HEK293 (cell line): ENCODE measurements at regions not wholly inside any gene's neighbourhood (a gene's known extent, or its start where the extent isn't known, plus 50 kb on each side); places are given as distances from the start of the nearest gene placed in this dataset.

Experiments
- CTCF ChIA-PET: fragments of 350-600 bp; formaldehyde crosslinking; extraction: SDS; loops from one replicate; lab custom pipeline; 2021; ENCODE audit warnings: antibody characterized with exemption; lab: Yijun Ruan, JAX
- POLR2A ChIA-PET: fragments of 300-600 bp; formaldehyde crosslinking; extraction: SDS; loops from one replicate; lab custom pipeline; 2020; ENCODE audit warnings: antibody characterized with exemption, inconsistent platforms; lab: Yijun Ruan, JAX
- H3K27ac ChIP-seq: fragments of 200-500 bp; sonication (Bioruptor generic); 2 replicates; pipeline ENCODE4 v1.5.1; 2014; ENCODE audit warnings: low read depth, low read length, control low read depth, inconsistent platforms; ENCODE audit errors: extremely low read depth
- H3K36me3 ChIP-seq, 2 experiments: fragments of 200-500 bp in 1 of 2; sonication (Bioruptor generic) in 1 of 2; 1 replicate in 1 of 2; 2 replicates in 1 of 2; pipeline ENCODE4 v1.5.1; 2014 to 2017; ENCODE audit warnings: inconsistent platforms in 2 of 2, low read length in 2 of 2; ENCODE audit not compliant: control insufficient read depth in 2 of 2, insufficient read depth in 1 of 2
- H3K4me1 ChIP-seq: fragments of 200-500 bp; sonication (Bioruptor generic); 2 replicates; pipeline ENCODE4 v1.5.1; 2014; ENCODE audit warnings: mild to moderate bottlenecking, low read length, inconsistent platforms; ENCODE audit not compliant: control insufficient read depth, insufficient read depth
- H3K4me3 ChIP-seq: 2 replicates; pipeline ENCODE4 v1.5.1; 2011; ENCODE audit warnings: low read depth, mild to moderate bottlenecking, control low read depth, low read length, moderate library complexity
- H3K9me3 ChIP-seq: fragments of 200-500 bp; sonication (Bioruptor generic); 2 replicates; pipeline ENCODE4 v1.5.1; 2014; ENCODE audit warnings: low read depth, low read length, inconsistent platforms; ENCODE audit not compliant: control insufficient read depth, insufficient read depth
- EGR2 ChIP-seq: fragments of 450-650 bp; formaldehyde crosslinking; IDR thresholded peaks from 2 replicates; pipeline ENCODE4 v1.5.1; 2016; ENCODE audit warnings: low read depth, missing biosample characterization, missing genetic modification characterization
- GLI2 ChIP-seq: fragments of 450-650 bp; formaldehyde crosslinking; IDR thresholded peaks from 2 replicates; pipeline ENCODE4; 2017; ENCODE audit warnings: missing biosample characterization, missing genetic modification characterization, low read depth, borderline replicate concordance
- GLI4 ChIP-seq: fragments of 450-650 bp; formaldehyde crosslinking; IDR thresholded peaks from 2 replicates; pipeline ENCODE4 v1.5.1; 2016; ENCODE audit warnings: missing biosample characterization, missing genetic modification characterization
- PRDM1 ChIP-seq: fragments of 450-650 bp; formaldehyde crosslinking; IDR thresholded peaks from 2 replicates; pipeline ENCODE4; 2016; ENCODE audit warnings: missing biosample characterization, missing genetic modification characterization
- SCRT2 ChIP-seq: fragments of 450-650 bp; formaldehyde crosslinking; IDR thresholded peaks from 2 replicates; pipeline ENCODE4 v1.5.1; 2016; ENCODE audit warnings: missing biosample characterization, missing genetic modification characterization
- WT1 ChIP-seq: fragments of 450-650 bp; formaldehyde crosslinking; IDR thresholded peaks from 2 replicates; pipeline ENCODE4 v1.5.1; 2016; ENCODE audit warnings: missing biosample characterization, missing genetic modification characterization
- ZNF654 ChIP-seq: fragments of 450-650 bp; formaldehyde crosslinking; IDR thresholded peaks from 2 replicates; pipeline ENCODE4 v1.5.1; 2016; ENCODE audit warnings: low read depth, missing biosample characterization, missing genetic modification characterization
- ZNF660 ChIP-seq: fragments of 450-650 bp; IDR thresholded peaks from 2 replicates; pipeline ENCODE4 v1.5.1; 2018; ENCODE audit warnings: missing biosample characterization, mild to moderate bottlenecking, missing genetic modification characterization
- ZNF768 ChIP-seq: fragments of 450-650 bp; formaldehyde crosslinking; IDR thresholded peaks from 2 replicates; pipeline ENCODE4 v1.5.1; 2018; ENCODE audit warnings: missing biosample characterization, mild to moderate bottlenecking, missing genetic modification characterization
- TF ChIP-seq, protein P1 (sequence below): fragments of 450-650 bp; formaldehyde crosslinking; IDR thresholded peaks from 2 replicates; pipeline ENCODE4 v1.5.1; 2016; ENCODE audit warnings: missing biosample characterization, missing genetic modification characterization, borderline replicate concordance
- TF ChIP-seq, protein P2 (sequence below): fragments of 450-650 bp; formaldehyde crosslinking; IDR thresholded peaks from 2 replicates; pipeline ENCODE4 v1.5.1; 2017; ENCODE audit warnings: missing biosample characterization, missing genetic modification characterization
- TF ChIP-seq, protein P3 (sequence below): fragments of 450-650 bp; formaldehyde crosslinking; IDR thresholded peaks from 2 replicates; pipeline ENCODE4 v1.5.1; 2016; ENCODE audit warnings: missing biosample characterization, missing genetic modification characterization, low read depth
- TF ChIP-seq, protein P4 (sequence below): fragments of 450-650 bp; formaldehyde crosslinking; IDR thresholded peaks from 2 replicates; pipeline ENCODE4 v1.5.1; 2016; ENCODE audit warnings: missing biosample characterization, missing genetic modification characterization

DNA sequence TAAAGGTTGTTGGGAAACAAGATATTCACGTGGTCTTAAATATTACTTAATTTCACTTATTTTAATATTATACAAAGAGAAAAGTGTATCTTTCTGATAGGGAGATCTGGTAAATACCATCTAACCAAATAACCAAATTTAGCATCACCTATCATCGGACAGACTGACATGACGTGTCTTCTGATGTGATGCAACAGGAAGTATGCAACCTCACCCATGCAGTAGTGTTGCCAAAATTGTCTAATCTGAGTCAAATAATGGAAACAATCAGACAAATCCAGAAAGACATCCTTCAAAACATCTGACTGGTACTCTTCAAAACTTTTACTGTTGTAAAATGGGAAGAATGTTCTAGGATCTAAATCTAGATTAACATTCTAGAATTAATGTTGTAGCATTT, 148.0 kb downstream of the FGF1 start:
- no peaks in the 10 kb centered on the region for H3K36me3 ChIP-seq
- CTCF ChIA-PET = no interaction called here
- H3K4me3 ChIP-seq = no peak overlapping the region
- no peak for TF ChIP-seq GLI4 (tag by site-specific recombination)
- TF ChIP-seq ZNF660 = no peak
- TF ChIP-seq EGR2 (tag by site-specific recombination) = no peak
- TF ChIP-seq WT1 (tag by site-specific recombination) = no peak
- TF ChIP-seq PRDM1 = no peak
- TF ChIP-seq, all 188 proteins: peak for 0
- POLR2A ChIA-PET = no interaction called here
- Histone ChIP-seq H3K4me1 (no peaks in the 10 kb centered on the region), H3K9me3 (no peaks in the 10 kb centered on the region; the same call in 1 of the 2 replicates), H3K27ac (no peak overlapping the region)

DNA sequence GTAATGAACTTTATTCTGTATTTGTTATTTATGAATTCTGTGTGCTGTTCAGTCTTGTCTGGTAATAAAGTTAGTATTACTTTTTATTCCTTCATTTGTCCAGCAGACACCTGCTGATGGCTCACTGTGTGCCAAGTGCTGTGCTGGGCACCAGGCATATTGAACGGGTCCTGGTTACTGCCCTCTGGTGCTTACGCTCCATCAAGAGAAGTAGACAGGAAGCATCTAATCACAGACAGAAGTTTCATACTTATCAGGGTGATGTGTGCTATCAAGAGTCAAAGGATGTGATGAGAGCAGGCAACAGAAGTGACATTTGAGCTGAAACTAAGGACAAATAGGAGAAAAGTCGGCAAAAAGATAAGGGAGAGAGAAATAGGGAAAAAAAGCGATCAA, 153.1 kb downstream of the FGF1 start:
- no peaks in the 10 kb centered on the region for H3K4me1 ChIP-seq
- no peaks in the 10 kb centered on the region for H3K36me3 ChIP-seq
- H3K4me3 ChIP-seq = no peak overlapping the region
- no peak overlapping the region for H3K27ac ChIP-seq
- CTCF ChIA-PET = no interaction called here
- TF ChIP-seq, protein P1, sequence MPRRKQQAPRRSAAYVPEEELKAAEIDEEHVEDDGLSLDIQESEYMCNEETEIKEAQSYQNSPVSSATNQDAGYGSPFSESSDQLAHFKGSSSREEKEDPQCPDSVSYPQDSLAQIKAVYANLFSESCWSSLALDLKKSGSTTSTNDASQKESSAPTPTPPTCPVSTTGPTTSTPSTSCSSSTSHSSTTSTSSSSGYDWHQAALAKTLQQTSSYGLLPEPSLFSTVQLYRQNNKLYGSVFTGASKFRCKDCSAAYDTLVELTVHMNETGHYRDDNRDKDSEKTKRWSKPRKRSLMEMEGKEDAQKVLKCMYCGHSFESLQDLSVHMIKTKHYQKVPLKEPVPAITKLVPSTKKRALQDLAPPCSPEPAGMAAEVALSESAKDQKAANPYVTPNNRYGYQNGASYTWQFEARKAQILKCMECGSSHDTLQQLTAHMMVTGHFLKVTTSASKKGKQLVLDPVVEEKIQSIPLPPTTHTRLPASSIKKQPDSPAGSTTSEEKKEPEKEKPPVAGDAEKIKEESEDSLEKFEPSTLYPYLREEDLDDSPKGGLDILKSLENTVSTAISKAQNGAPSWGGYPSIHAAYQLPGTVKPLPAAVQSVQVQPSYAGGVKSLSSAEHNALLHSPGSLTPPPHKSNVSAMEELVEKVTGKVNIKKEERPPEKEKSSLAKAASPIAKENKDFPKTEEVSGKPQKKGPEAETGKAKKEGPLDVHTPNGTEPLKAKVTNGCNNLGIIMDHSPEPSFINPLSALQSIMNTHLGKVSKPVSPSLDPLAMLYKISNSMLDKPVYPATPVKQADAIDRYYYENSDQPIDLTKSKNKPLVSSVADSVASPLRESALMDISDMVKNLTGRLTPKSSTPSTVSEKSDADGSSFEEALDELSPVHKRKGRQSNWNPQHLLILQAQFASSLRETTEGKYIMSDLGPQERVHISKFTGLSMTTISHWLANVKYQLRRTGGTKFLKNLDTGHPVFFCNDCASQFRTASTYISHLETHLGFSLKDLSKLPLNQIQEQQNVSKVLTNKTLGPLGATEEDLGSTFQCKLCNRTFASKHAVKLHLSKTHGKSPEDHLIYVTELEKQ (tag by site-specific recombination) = no peak
- TF ChIP-seq SCRT2 (no peak), GLI2 (tag by site-specific recombination) (no peak), ZNF768 (no peak), ZNF654 (tag by site-specific recombination) (no peak)
- TF ChIP-seq, protein P2, sequence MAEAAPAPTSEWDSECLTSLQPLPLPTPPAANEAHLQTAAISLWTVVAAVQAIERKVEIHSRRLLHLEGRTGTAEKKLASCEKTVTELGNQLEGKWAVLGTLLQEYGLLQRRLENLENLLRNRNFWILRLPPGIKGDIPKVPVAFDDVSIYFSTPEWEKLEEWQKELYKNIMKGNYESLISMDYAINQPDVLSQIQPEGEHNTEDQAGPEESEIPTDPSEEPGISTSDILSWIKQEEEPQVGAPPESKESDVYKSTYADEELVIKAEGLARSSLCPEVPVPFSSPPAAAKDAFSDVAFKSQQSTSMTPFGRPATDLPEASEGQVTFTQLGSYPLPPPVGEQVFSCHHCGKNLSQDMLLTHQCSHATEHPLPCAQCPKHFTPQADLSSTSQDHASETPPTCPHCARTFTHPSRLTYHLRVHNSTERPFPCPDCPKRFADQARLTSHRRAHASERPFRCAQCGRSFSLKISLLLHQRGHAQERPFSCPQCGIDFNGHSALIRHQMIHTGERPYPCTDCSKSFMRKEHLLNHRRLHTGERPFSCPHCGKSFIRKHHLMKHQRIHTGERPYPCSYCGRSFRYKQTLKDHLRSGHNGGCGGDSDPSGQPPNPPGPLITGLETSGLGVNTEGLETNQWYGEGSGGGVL = no peak
- TF ChIP-seq, protein P3, sequence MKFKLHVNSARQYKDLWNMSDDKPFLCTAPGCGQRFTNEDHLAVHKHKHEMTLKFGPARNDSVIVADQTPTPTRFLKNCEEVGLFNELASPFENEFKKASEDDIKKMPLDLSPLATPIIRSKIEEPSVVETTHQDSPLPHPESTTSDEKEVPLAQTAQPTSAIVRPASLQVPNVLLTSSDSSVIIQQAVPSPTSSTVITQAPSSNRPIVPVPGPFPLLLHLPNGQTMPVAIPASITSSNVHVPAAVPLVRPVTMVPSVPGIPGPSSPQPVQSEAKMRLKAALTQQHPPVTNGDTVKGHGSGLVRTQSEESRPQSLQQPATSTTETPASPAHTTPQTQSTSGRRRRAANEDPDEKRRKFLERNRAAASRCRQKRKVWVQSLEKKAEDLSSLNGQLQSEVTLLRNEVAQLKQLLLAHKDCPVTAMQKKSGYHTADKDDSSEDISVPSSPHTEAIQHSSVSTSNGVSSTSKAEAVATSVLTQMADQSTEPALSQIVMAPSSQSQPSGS (tag by site-specific recombination) = no peak
- TF ChIP-seq, protein P4, sequence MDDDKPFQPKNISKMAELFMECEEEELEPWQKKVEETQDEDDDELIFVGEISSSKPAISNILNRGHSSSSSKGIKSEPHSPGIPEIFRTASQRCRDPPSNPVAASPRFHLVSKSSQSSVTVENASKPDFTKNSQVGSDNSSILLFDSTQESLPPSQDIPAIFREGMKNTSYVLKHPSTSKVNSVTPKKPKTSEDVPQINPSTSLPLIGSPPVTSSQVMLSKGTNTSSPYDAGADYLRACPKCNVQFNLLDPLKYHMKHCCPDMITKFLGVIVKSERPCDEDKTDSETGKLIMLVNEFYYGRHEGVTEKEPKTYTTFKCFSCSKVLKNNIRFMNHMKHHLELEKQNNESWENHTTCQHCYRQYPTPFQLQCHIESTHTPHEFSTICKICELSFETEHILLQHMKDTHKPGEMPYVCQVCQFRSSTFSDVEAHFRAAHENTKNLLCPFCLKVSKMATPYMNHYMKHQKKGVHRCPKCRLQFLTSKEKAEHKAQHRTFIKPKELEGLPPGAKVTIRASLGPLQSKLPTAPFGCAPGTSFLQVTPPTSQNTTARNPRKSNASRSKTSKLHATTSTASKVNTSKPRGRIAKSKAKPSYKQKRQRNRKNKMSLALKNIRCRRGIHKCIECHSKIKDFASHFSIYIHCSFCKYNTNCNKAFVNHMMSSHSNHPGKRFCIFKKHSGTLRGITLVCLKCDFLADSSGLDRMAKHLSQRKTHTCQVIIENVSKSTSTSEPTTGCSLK (tag by site-specific recombination) = no peak
- TF ChIP-seq, all 188 proteins: peak for 0
- H3K9me3 ChIP-seq = no peaks in the 10 kb centered on the region; the same call in 1 of the 2 replicates
- POLR2A ChIA-PET = no interaction called here
